ENCODE measurements at regions not wholly inside any gene's neighbourhood (a gene's known extent, or its start where the extent isn't known, plus 50 kb on each side); places are given as distances from the start of the nearest gene placed in this dataset.

- TF ChIP-seq CTCF (IDR thresholded peaks at IDR 0.05) (no peak), POLR2AphosphoS5 (IDR thresholded peaks at IDR 0.05) (no peak)
Observed at GRCh38 chr5:110019119-110019518, 329.4 kb downstream of the MAN2A1 start.
